Transverse colon (tissue), 4 donors: ENCODE measurements at regions not wholly inside any gene's neighbourhood (a gene's known extent, or its start where the extent isn't known, plus 50 kb on each side); places are given as distances from the start of the nearest gene placed in this dataset.

Experiments
- DNase-seq: peaks from one replicate; pipeline ENCODE4 v3.0.0-alpha.2; 2019
- H3K27ac ChIP-seq, 4 donors: fragments of 200-600 bp; sonication (generic); 2 replicates each; pipeline ENCODE4 v1.5.1; 2016 to 2018; ENCODE audit warnings: inconsistent platforms in 4 of 4
- H3K27me3 ChIP-seq: fragments of 200-600 bp; sonication (generic); 2 replicates; pipeline ENCODE4 v1.5.1; 2017; ENCODE audit warnings: inconsistent platforms
- H3K36me3 ChIP-seq, 4 donors: fragments of 200-600 bp; sonication (generic); 2 replicates each; pipeline ENCODE4 v1.5.1; 2017 to 2019; ENCODE audit warnings: inconsistent platforms in 4 of 4
- H3K4me1 ChIP-seq, 4 donors: fragments of 200-600 bp; sonication (generic); 2 replicates each; pipeline ENCODE4 v1.5.1; 2017 to 2020; ENCODE audit warnings: inconsistent platforms in 4 of 4
- H3K4me3 ChIP-seq, 4 donors: fragments of 200-600 bp; sonication (generic); 1 replicate in 1 of 4; 2 replicates in 3 of 4; pipeline versions ENCODE4 v1.5.1 to v1.6.1; 2017 to 2019; ENCODE audit warnings: inconsistent platforms in 4 of 4
- H3K9me3 ChIP-seq, 2 donors: fragments of 200-600 bp; sonication (generic); 2 replicates each; pipeline ENCODE4 v1.5.1; 2017 to 2019; ENCODE audit warnings: inconsistent platforms in 2 of 2
- CTCF ChIP-seq, 5 experiments: fragments of 200-600 bp in 3 of 5; fragments of 450-650 bp in 2 of 5; sonication (generic) in 3 of 5; IDR thresholded peaks; 1 replicate in 2 of 5; 2 replicates in 3 of 5; pipeline ENCODE4 v1.5.1; 2016 to 2017; ENCODE audit warnings: antibody characterized with exemption in 5 of 5, inconsistent platforms in 3 of 5, mild to moderate bottlenecking in 2 of 5, moderate library complexity in 1 of 5
- EP300 ChIP-seq: sonication (generic); formaldehyde crosslinking; IDR thresholded peaks from one replicate; pipeline ENCODE4 v1.6.1; 2017; ENCODE audit warnings: antibody characterized with exemption, low read depth
- POLR2A ChIP-seq: fragments of 450-650 bp; IDR thresholded peaks from one replicate; pipeline ENCODE4 v1.6.1; 2016; ENCODE audit warnings: antibody characterized with exemption, mild to moderate bottlenecking, moderate library complexity
- POLR2AphosphoS5 ChIP-seq, 3 donors: sonication (generic); formaldehyde crosslinking; IDR thresholded peaks; one replicate each; pipeline ENCODE4 v1.6.1; 2016; ENCODE audit warnings: antibody characterized with exemption in 3 of 3
- WGBS, 2 donors: methylation state at CpG; one replicate each; pipeline ENCODE4 v1.1.5; 2018; ENCODE audit warnings: low coverage in 1 of 2; 5-methylcytosine and 5-hydroxymethylcytosine counted together
- in situ Hi-C, 4 donors: fragments of 200-750 bp; cut with MboI; loops; one replicate each; pipeline versions ENCODE4 v1.15.0 to v1.15.1; 2017; ENCODE audit warnings: low sequenced_read_pairs in 3 of 4, low pct_ligation_motif_present in 1 of 4, low pct_unique_long_range_greater_than_20kb in 1 of 4
- intact Hi-C: fragments of 100-400 bp; cut with DNase I; formaldehyde crosslinking; loops from one replicate; pipeline ENCODE4 v1.15.1; 2023; ENCODE audit warnings: low total_unique reads

- 88 to 91% methylated on average over 8 to 20 of the region's 20 CpGs for WGBS, 2 donors
- in situ Hi-C loops (no loop called here), intact Hi-C loops (no loop called here)
- Histone ChIP-seq H3K27me3 (no peaks in the 10 kb centered on the region), H3K27ac (no peak overlapping the region), H3K4me3 (no peak overlapping the region), H3K9me3 (no peaks in the 10 kb centered on the region), H3K36me3 (no peaks in the 10 kb centered on the region), H3K4me1 (no peaks in the 10 kb centered on the region)
- TF ChIP-seq CTCF (IDR thresholded peaks at IDR 0.05) (no peak), POLR2A (no peak), EP300 (no peak), POLR2AphosphoS5 (IDR thresholded peaks at IDR 0.05) (no peak)
- no peak for DNase-seq
Observed at GRCh38 chr13:34335014-34336007, 517.4 kb downstream of the RFC3 start.

- intact Hi-C loops = no loop called here
- no peak for DNase-seq
- no peak overlapping the region for H3K4me3 ChIP-seq
- H3K36me3 ChIP-seq = no peaks in the 10 kb centered on the region
- no peak overlapping the region for H3K27ac ChIP-seq
- TF ChIP-seq CTCF (IDR thresholded peaks at IDR 0.05) (no peak), POLR2AphosphoS5 (IDR thresholded peaks at IDR 0.05) (no peak)
- H3K27me3 ChIP-seq = no peaks in the 10 kb centered on the region
- in situ Hi-C loops = no loop called here
- WGBS, 2 donors = 95% methylated on average over 1 of the region's 1 CpG; no CpG with 5 or more reads in 1 of the 2 donors
- no peaks in the 10 kb centered on the region for H3K9me3 ChIP-seq
- no peaks in the 10 kb centered on the region for H3K4me1 ChIP-seq
Observed at GRCh38 chr13:34338102-34338501, 520.2 kb downstream of the RFC3 start.

GRCh38 chr13:34340534-34340933 is 522.6 kb downstream of the RFC3 start:
- DNase-seq = no peak

More at GRCh38 chr13:34340534-34340933, 522.6 kb downstream of the RFC3 start:
- no peak for TF ChIP-seq POLR2A
- no peak for TF ChIP-seq EP300
- TF ChIP-seq CTCF (IDR thresholded peaks at IDR 0.05) = no peak
- TF ChIP-seq POLR2AphosphoS5 (IDR thresholded peaks at IDR 0.05) = no peak
- H3K4me1 ChIP-seq = no peaks in the 10 kb centered on the region
- no peak overlapping the region for H3K4me3 ChIP-seq
- H3K27ac ChIP-seq = no peak overlapping the region
- no peaks in the 10 kb centered on the region for H3K36me3 ChIP-seq
- H3K27me3 ChIP-seq = no peaks in the 10 kb centered on the region
- in situ Hi-C loops = no loop called here
- H3K9me3 ChIP-seq = no peaks in the 10 kb centered on the region
- intact Hi-C loops = no loop called here
